EH (cell line): ENCODE measurements at regions not wholly inside any gene's neighbourhood (a gene's known extent, or its start where the extent isn't known, plus 50 kb on each side); places are given as distances from the start of the nearest gene placed in this dataset.
"Not testable (repeated sequence)": the region's sequence is repeated elsewhere in the genome, so short reads cannot be mapped to it uniquely, and the experiment has no call there.

Experiments
- DNase-seq: peaks from one replicate; pipeline ENCODE4 v3.0.0-alpha.2; 2015; ENCODE audit warnings: low read depth

DNA sequence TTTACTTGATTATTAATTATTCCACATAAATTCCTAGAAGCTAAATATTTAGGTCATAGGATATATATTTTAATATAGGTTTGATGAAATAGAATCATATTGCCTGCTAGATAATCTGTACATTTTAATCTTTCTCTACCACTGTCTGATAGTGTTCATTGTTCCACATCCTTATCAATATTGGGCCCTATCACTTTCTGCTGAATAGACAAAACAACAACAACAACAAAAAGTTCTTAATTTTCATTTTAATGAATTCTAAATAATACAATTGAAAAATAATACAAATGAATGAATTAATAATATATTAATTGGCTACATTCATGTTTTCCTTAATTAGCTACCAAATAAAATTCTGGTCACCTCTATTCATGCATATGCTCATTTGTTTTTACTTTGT is 1437.2 kb downstream of the LRFN5 start:
- DNase-seq: no peak

DNA sequence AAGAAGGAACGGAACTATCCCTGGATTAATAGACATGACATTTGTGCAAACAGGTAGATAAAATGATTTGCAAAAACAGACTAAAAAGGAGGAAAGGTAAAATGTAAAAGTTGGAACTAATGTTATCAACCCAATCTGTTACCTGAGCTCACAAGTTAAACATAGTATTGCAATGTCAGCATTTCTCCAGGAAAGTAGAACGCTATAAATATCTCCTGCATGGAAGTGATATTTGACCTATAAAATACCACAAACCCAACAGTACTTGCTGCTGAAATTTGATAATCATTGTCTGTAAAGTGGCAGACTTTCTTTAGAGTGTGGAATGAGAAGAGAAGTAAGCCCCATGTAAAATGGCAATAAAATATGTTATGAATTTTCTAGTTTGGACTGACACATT is 1435.7 kb downstream of the LRFN5 start:
- DNase-seq: no peak

DNA sequence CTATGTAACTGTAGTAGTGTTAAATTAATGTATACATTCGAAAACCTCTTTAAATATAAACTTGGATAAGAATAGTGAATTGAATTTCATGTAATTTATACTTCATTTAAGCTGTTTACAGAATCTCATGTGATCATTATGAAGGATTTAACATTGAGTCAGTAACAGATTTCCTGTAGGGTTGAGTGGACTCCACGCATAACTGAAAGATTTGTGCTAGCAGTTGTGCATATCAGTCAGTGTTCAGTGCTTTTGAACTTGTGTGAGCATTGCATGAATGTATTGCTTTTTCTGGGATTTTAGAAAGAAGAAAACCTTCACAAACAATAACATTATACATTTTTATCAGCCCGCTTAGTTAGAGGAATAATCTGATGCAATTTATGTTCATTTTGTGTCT is 1435.3 kb downstream of the LRFN5 start:
- DNase-seq: no peak

DNA sequence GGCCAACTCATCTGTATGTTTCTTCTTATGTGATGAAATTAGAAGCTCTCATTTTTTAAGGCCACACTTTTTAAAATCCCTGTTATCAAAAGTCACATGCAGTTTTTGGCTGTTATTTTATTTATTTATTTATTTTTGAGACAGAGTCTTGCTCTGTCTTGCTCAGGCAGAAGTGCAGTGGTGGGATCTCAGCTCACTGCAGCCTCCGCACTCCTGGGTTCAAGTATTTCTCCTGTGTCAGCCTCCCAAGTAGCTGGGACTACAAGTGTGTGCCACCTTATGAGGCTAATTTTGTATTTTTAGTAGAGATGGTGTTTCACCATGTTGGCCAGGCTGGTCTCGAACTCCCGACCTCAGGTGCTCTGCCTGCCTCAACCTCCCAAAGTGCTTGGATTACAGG is 1434.5 kb downstream of the LRFN5 start:
- DNase-seq: no peak

DNA sequence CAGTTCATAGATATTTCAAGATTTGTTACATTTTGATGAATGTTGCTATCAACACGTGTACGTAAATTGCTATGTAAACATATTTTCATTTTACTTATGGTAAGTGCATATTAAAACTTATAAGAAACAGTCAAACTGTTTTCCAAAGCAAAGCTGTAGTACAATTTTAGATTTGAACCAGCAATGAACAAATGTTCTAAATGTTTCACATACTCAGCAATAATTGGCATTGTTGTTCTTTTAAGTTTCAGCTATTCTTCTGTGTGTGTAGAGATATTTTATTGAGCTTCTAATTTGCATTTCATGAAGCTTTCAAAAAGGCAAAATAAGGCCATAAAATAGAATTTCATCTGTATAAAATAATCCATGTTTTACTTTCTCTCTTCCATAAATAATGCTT is 1433.2 kb downstream of the LRFN5 start:
- DNase-seq: no peak

DNA sequence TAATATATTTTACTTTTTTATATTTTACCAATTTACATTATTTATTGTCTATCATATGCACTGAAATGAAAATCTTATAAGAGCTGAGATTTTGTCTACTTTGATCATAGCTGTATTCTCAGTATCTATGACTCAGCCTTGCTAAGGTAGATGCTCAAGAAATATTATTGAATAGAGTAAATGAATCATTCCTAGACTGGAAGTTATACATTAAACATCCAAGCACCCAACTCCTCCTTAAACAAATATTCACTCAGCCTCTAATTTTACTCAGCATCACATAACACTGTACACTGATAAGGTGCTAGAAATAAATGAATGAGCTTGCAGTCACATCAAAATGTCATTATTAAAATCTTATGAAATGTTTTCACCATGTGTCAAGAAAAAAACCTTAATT is 1424.9 kb downstream of the LRFN5 start:
- DNase-seq: no peak

DNA sequence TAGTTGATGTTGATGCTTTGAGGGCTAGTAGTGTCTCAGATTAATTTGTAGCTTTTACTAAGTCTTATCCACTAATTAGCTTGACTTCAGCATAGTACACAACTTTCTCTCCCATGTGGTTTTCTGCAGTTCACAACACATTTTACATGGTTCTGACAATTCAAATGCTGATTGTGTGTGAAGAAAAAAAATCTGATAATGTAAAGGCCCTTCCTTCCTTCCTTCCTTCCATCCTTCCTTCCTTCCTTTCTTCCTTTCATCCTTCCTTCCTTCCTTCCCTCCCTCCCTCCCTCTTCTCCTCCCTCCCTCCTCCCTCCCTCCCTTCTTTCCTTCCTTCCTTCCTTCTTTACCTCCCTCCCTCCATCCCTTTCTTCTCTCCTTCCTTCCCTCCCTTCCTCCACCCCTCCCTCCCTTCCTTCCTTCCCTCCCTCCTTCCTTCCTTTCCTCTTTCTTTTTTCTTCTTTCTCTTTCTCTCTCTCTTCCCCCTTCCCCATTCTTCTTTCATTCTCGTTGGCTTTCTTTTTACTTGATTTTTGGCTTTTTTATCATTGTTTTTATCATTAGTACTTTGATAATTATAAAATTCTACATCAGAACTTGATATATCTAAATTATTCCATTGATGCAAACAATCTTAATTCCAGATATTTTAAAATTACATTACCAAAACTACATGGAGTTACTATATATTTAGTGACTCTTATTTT is 1415.6 kb downstream of the LRFN5 start:
- no peak for DNase-seq

DNA sequence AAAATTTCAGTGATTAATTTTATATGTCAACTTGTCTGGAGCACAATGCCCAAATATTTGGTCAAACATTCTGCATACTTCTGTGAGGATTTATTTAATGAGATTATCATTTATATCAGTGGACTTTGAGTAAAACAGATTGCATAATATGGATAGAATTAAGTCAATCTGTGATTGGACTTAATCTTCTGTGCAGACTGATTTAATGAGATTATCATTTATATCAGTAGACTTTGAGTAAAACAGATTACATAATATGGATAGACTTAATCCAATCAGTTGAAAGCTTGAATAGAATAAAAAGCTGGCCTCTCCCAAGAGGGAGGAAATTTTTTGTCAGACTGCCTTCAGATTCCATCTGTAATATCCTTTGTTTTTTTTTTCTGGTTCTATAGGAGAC is 1413.2 kb downstream of the LRFN5 start:
- DNase-seq: no peak

DNA sequence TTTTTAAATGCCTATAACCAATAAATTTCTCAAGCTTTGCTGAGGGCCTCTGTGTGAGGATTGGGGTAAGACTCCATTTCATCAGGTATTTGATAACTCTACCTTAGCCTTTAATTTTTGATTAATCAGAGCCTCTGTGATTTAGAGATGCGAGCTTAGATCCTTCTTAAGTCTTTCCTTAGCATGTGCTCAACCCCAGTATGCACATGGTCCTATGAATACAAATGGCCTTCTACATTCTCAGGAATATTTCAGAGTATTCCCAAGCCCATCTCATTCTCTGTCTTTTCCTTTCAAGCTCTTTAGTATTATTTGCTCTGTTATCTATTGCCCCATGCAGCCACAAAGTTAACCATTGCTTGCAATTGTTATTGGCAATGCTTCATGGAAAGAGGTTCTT is 1407.7 kb downstream of the LRFN5 start:
- no peak for DNase-seq

DNA sequence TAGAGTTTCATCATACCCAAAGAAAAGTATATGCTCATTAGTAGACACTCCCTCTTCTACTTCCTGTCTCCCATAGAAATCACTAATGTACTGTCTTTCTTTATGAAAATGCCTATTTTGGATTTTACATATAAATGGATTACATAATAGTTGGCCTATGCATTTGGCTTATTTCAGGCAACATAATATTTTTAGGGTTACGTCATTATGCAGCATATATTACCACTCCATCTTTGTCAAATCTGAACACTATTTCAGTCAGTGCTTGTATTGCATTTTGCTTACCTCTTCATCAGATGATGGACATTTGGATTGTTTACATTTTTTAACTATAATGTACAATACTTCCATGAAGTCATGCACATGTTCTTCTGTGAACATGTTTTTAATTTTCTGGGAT is 1406.1 kb downstream of the LRFN5 start:
- DNase-seq: no peak

DNA sequence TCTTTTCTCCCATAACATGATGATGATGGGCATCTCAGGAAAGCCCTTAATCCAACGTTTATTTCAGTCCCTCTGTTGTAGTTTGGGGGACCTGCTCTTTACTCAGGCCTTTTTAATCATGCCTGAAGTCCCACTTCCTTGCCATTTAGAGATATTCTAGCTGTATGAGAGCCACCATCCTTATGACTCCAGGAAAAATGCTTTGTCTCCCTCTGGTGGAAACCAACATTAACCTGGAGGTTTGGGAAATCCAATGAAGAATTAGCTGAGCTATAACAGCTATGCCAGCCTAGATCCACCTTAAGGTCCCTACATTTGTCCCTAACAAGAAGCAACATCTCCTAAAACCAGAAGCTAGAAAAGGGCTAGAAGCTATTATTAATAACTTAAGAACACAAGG is 1399.1 kb downstream of the LRFN5 start:
- no peak for DNase-seq

DNA sequence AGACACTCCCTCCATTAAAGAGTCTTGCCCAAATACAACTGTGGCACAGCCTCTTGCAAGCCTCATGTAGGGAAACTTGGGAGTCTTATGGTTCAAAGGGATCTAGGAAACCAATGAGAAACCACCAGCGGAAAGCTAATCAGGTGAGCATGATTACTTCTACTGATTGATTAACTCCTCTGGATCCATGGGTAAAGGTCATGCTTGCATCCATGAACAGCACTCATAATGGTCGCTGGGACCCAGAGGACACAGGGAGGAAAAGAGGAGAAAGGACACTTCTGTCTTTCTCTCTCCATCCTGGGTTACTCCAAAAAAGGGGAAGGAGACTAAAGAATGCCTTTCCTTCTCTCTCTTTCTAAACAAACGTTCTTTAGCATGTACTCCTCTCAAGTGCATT is 1397.2 kb downstream of the LRFN5 start:
- no peak for DNase-seq

DNA sequence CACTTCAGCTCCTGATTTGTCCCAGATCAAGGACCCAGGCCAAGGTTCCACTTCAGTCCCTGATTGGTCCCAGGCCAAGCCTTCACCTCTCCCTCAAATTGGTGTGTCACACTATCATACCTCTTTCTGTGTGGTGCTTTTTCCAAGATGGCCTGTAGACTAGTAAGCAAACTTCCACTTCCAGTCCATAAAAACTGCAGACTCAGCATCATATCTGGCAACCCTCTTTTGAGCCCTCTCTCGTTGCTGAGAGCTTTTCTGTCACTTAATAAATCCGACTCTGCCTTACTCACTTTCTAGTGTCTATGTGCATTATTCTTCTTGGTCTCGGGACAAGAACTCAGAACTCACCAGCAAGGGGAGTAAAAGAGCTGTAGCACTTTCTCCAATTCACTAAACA is 1395.1 kb downstream of the LRFN5 start:
- DNase-seq: no peak

DNA sequence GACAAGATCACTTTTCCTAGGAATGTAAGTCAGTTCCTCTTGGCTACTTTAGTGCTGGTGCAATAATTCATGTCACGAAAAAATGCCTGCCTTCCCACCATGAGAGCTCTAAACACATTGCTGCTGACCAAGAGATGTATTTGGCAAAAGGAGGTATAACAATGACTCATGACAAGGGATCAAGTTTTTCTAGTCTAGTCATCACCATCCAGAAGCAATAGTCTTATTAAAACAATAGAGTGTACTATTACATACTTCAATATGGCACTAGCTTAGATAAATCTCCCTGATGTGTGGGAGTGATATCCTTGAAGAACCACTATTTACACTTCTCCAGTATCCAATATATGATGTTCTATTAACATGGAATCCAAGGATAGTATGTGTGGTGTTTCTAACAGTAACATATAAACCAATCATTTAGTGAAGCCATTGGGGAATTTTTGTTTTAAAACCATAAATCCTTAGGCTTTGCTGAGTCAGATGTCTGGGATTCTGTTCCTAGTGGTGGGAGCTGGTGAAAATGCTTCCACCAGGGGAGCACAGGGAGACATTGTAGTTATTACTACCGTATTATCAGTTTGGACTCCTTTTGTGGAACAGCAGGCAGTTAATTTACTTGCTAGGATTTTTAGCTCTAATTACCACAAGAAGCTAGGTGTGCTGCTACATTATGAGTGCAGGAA is 1387.5 kb downstream of the LRFN5 start:
- no peak for DNase-seq

DNA sequence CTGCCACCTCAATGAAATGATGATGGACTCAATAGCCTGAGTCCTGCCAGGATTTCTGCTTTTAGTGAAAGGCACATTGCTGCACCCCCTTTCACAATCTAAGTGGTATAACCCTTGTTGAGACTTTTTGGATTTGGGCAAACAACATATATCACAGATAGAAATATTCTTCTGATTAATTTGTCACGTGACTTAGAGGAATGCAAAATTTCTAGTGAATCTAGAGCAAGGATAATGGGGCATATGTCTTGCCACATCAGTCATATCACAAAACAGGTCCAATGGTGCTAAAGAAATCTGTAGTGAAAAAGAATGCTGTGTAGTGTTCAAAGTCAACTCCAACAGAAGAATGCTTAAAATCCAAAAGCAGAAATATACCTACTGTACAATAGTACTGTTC is 1386.3 kb downstream of the LRFN5 start:
- no peak for DNase-seq

DNA sequence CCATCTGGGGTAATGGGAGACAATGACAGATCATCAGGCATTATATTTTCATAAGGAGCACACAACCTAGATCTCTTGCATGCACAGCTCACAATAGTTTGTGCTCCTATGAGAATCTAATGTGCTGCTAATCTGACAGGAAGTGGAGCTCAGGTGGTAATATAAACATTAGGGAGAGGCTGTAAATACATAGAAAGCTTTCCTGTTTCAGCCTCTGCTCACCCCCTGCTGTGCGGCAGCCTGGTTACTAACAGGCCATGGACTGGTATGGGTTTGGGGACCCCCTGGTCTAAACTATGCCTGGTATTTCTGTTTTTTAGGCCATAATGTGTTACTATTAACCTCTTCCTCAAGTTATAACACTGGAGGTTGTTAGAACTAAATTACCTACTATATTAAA is 1373.7 kb downstream of the LRFN5 start:
- no peak for DNase-seq

DNA sequence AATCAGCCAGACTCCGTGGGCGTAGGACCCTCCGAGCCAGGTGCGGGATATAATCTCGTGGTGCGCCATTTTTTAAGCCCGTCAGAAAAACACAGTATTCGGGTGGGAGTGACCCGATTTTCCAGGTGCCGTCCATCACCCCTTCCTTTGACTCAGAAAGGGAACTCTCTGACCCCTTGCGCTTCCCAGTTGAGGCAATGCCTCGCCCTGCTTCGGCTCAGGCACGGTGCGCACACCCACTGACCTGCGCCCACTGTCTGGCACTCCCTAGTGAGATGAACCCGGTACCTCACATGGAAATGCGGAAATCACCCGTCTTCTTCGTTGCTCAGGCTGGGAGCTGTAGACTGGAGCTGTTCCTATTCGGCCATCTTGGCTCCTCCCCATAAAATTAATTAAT is 1366.5 kb downstream of the LRFN5 start:
- not testable (repeated sequence) for DNase-seq

DNA sequence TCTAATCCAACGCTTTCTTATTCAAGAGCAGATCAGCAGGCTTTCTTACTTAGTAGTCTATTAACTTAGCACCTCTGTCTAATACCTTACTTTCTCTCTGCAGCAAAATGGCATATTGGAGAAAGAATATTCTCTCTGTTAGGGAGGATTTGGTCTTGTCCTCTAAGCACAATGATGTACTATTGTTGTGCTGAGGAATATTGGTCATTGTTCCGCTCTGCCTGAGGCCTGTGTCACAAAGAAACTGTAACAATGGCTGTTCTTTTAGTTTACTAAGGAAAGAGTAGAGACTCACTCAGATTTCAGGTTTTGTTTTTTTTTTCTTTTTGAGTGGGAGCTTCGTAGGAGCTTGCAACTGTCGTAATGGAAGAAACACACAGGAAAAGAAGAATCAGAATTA is 1358.8 kb downstream of the LRFN5 start:
- no peak for DNase-seq

DNA sequence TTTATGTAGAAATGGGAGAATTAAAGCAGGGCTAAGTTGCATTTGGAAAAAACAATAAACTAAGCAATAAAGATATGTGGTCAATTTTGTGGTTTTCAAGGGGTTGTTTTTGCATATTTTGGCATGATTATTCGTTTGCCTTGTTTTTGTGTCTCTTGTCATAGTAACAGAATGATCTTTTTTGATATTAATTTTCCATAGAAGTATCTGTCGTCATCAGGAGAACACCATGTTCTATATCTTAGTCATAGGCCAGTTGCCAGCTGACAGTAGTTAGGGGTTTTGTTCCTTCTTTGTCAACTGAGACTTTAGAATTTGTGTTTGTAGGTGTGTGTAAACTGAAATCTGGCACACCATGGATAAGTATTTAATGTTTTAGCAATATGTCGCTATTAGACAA is 1354.8 kb downstream of the LRFN5 start:
- no peak for DNase-seq

DNA sequence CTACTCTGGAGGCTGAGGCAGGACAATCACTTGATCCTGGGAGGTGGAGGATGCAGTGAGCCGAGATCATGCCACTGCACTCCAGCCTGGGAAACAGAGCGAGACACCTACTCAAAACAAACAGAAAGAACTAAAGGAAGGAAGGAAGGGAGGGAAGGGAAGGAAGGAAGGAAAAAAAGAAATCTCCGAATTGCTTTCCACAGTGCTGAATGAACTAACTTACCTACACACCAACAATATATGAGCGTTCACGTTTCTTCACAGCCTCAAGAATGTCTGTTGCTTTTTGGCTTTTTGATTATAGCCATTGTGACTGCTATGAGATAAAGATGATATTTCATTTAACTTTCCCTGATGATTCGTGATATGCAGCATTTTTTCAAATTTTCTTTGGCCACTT is 1343.7 kb downstream of the LRFN5 start:
- no peak for DNase-seq

DNA sequence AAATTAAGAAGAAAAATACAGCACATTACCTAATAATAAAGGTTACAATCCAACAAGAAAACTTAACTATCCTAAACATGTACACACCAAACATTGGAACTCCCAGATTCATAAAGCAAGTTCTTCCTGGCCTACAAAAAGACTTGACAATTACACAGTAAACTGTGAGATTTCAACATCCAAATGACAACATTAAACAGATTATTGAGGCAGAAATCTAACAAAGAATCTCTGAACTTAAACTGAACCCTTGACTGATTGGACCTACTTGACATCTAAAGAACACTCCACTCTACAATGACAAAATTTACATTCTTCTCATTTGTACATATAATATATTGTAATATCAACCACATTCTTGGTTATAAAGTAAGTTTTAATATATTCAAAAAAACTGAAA is 1341.3 kb downstream of the LRFN5 start:
- no peak for DNase-seq

DNA sequence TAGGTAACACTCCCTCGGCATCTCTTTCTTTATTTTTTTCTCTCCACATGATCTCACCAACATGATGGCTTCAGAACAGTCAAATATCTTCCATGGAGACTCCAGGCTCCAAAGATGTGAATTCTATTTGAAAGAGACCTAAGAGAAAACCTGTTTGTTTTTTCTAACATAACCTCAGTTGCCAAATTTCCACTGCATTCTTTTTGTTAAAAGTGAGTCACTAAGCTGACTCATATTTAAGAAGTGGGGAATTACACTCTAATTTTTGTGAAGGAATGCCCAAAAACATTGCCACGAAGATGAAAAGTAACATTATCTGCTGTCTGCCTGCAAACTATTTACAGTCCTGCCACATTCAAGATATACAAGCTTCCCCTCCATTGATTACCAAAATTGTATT is 1337.6 kb downstream of the LRFN5 start:
- DNase-seq: no peak

DNA sequence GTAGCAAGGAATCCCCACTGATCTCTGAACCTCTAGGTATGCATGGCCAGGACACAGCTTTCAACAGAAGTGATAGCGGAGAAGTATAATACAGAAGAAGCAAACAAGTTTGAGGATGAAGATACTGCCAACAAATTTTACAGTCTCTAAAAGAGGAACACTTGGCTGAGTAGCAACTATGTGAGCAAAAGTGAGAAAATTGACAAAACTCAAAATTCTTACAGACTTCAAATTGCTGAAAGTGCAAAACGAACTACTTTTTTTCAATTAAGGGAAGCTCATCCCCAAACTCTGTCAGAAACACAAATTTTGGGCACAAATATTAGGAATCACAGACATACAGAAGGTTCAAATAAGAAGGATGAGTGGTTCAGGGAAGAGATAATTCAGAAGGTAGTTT is 1324.6 kb downstream of the LRFN5 start:
- no peak for DNase-seq

DNA sequence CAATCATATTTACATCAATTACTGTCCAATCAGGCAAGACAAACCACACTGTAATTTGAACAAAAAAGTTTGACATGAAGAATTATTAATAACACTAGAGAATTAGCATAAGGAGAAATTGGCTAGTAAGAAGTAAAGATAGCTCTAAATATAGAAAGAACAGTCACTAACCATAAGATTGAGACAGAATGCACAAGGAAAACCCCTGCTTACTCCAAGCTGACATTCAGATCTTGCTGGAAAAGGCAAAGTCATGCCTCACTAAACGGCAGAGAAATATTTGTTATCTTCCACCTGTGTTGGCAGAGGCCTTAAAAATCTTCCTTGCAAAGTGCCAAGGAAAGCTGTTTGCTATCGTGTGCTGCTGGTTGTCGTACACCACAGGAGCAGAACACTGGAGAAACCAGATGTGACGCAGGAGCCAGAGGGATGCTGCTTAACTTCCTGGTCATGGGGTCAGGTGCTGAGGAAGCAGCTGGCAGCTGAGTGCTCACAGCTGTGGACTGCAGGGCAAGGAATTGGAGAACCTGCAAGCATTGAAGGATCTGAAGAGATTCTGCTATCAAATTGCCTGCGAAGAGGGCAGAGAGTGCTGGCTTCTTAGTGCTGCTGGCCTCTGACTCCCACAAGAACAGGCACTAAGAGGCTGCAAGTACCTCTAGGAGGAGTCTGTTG is 1323.3 kb downstream of the LRFN5 start:
- no peak for DNase-seq
